Hypothalamus (tissue), 51 donors: ENCODE measurements at regions not wholly inside any gene's neighbourhood (a gene's known extent, or its start where the extent isn't known, plus 50 kb on each side); places are given as distances from the start of the nearest gene placed in this dataset.
"Not testable (repeated sequence)": the region's sequence is repeated elsewhere in the genome, so short reads cannot be mapped to it uniquely, and the experiment has no call there.

Experiments used
- DNase-seq, 51 donors: peaks; one replicate each; lab custom pipeline; 2025; lab: John Stamatoyannopoulos, UW

DNA sequence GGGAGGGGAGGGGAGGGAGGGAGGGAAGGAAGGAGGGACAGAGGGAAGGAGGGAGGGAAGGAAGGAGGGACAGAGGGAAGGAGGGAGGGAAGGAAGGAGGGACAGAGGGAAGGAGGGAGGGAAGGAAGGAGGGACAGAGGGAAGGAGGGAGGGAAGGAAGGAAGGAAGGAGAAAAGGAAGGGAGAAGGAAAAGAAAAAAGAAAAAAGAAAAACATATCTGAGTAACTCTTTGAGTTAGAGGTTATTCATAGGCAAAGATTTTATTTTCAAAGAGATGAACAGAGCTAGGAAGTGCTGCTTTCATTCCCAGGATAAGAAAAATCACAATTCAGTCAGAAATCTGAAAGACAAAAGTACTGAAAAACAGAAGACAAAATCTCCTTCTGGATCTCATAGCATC is 379.7 kb upstream of the GYPC start:
- not testable (repeated sequence) for DNase-seq

DNA sequence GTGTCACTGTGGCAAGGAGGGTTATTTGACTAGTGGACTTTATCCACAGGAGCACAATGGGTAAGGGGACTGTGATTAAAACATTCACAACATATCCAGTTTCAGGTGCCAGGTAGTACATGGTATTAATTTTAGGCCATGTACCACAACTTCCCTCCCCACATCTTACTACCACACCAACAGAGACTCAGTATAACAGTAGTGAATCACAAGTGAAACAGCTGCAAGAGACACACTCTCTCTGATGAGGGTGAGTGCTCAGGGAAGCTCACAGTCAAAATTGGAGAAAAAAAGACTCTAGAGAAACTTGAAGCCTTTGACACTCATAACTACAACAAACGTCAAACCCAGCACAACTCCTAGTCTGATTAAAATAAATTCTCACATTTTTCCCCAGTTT is 367.6 kb upstream of the GYPC start:
- no peak for DNase-seq

DNA sequence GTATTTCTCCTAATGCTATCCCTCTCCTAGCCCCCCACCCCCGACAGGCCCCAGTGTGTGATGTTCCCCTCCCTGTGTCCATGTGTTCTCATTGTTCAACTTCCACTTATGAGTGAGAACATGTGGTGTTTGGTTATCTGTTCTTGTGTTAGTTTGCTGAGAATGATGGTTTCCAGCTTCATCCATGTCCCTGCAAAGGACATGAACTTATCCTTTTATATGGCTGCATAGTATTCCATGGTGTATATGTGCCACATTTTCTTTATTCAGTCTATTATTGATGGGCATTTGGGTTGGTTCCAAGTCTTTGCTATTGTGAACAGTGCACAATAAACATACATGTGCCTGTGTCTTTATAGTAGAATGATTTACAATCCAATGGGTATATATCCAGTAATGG is 362.0 kb upstream of the GYPC start:
- not testable (repeated sequence) for DNase-seq

DNA sequence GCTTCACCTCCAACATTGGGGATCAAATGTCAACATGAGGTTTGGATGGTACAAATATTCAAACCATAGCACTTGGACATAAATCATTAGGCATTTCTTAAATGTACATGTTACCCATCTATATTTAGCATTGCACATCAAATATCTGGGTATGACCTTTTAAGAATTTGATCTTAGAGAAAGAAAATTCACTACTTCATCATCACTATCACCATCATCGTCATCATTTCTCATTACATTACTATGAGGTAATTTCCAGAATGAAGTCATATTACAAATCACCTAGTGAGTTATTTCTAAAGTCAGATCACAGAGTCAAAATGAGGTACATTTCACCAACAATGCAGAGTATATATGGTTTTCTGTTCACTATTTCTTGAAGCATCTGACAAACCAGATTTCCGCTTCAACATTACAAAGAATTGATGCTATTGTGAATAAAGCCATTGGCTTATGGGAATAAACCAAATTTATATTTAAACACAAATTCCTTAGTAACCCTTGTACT is 356.4 kb upstream of the GYPC start:
- DNase-seq = no peak

DNA sequence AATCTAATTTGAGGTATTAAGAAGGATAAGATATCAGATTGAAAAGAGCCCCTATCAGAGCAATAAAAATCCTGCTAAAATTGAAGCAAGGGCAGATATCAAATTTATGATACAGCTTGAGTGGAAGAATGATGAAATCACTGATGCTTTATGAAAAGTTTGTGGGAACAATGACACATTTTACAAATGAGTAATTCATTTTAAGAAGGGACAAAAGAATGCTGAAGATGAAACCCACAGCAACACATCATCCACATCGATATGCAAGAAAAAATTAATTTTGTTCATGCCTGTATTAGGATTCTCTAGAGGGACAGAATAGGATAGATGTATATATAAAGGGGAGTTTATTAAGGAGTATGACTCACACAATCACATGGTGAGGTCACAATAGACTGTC is 355.6 kb upstream of the GYPC start:
- DNase-seq = no peak

DNA sequence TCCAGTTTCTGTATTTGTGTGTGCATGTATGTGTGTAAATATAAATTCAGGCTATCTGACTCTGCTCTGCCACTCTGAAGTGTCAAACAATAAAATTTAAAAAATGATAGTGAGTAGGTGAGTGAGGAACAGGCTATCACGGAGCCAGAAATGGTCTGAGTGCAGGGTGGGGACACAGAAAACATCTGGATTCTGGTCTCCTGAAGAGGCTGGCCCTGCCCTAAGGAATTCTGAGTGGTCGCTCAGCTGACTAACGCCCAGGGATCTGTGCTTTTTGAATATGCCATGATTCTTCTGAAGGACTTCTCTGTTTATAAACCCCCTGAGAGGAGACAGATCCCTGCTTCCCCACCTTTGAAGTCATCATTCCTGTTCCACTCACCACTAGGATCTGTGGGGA is 353.9 kb upstream of the GYPC start:
- no peak for DNase-seq

DNA sequence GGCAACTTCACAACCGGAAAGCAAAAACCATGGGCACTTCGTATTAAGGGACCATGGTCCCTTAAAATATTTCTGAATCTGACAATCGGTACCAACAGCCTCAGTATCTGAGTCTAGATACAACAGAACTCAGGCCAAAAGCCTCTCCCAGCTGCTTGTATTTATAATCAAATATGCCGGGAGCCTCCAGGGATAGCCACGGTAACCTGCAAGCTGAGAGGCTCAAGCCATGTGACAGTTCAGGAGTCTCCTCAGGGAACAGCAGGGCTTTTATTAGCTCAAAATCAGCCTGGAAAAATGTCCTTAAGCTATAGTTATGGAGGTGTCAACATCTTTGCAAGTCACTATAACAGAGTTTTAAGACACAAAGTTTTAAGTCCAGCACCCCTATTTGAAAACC is 352.8 kb upstream of the GYPC start:
- no peak for DNase-seq

DNA sequence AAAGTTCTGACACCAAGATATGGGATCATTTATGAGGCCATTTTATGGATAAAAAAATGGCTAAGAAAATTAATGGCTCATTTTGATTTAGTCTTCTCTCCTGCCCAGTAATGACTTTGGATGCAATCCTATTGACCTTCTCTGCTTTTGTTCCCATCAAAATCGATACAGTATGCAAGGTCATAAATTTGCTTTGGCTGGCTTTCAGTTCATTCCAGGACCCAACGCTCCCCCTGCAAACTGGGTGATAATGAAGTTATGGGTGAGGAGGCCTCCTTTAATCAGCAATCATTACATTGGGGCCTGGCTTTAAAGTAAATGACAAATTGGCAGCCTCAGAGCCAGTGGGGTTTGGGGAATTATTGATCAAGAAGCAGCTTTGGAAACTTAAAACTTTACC is 351.8 kb upstream of the GYPC start:
- DNase-seq = no peak

DNA sequence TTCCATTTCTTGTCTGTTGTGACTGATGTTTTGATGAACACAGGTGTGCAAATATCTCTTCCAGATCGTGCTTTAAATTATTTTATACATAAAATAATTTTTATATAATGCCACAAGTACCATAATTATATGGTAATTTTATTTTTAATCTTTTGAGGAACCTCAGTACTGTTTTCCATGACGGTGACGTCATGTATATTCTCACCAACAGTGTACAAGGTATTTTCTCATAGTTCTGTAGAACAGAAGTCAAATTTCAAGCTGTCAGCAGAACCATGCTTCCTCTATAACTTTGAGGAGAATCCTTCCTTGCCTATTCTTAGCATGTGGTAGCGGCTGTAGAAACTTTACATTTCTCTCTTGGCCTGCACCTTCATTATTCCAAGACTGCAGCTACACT is 349.4 kb upstream of the GYPC start:
- DNase-seq = no peak

DNA sequence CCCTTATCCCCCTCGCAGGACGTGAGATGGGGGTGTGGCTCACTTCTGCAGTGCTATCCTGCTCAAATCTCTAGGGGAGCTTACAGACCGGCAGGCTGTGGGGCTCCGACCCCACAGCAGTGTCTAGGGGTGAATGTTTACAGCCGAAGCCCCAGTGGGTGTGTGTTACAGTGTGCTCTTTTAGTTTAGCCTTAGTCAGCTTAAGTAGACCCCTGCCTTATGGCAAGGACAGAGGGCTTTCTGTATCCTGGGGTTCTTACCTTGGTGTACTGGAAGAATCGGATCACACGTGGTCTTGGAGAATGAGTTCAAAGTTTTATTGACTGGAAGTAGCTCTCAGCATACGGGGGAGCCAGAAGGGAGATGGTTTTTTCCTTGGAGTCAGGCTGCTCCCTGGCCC is 348.2 kb upstream of the GYPC start:
- DNase-seq = no peak

DNA sequence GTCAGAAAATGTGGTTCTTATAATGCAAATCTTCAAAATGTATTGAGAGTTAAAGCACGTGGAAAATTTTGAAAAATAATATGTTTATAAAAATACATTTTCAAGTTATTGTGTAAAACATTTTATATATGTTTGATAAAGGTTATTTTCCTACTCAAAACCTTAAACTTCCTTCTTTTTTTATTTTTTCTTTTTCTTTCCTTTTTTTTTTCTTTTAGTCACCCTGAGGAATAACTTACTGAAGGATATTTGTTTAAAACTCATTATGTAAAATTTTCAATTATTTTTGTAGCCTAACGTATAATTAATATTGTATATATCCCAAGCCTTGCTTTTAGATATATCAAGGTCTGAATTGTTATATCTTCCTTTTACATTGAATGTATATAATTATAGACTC is 346.8 kb upstream of the GYPC start:
- no peak for DNase-seq

DNA sequence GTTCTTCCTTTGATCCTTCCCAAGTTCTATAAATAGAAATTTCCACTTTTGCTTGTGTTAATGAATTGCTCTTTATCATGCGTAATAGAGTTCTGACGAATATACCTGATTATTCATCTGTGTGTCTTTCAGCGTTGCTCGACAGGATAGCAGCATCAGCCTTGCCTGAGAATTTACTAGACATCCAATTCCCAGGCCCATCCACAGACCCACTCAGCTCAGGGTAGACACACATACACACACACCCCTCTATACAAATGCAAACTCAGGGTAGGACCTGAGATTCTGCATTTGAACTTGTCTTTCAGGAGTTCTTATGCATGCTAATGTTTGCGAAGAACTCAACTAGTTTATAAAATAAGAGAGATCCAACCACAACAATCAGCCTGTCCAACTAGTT is 343.4 kb upstream of the GYPC start:
- DNase-seq = no peak

DNA sequence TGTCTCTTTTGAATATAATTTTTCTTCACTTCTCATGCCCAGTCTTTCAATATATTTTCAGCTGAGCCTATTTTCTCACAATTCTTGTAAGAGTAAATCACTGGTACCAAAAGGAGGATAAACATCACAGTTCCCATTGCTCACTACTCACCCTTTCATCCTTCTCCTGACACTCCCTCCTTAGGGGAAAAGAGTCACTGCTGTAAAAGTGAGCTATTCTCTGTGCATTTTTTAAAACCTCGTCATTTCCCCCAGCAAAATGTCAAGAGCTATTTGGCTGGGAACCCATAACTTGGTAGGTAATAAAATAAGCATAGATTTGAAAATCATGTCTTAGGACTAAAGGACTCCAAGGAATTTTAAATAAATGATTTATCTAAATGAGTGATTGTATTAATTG is 340.1 kb upstream of the GYPC start:
- DNase-seq = no peak

DNA sequence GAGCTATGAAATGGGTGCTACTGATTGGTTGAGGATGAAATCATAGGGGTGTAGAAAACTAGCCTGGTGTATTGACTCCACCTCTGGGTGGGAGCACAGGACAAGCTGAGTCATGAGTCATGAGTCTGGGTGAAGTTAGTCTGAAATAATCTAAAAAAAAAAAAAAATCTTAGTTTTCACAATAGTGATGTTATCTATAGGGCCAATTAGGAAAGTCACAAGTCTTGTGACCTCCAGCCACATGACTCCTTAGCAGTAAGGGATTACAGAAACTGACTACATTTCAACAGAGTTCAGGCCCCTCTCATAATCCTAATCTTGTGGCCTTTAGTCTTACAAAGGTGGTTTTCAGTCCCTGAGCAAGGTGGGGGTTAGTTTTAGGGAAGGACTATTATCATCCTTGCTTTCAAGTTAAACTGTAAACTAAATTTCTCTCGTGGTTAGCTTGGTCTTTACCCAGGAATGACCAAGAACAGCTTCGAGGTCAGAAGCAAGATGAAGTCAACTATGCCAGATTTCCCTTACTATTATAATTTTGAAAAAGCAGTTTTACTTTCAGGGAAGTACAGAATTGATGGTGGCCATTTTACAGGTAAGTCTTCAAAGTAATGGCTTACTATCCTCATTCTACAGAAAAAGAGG is 338.0 kb upstream of the GYPC start:
- no peak for DNase-seq

DNA sequence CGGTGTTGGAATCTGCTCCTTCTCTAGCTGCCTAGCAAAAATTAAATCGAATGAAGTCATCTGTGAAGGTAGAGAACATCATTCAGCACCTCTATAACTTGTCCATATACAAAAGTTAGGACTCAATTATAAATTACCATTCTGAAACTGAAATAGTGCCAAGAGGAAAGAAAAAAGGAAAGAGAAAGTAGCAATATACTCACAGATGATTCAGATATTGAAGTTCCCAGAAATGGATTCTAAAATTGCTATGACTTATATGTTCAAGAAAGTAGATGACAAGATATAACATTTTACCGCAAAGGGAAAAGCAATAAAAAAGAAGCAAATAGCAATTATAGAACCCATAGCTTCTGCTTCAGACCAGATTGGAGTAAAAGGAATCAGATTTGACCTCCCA is 333.6 kb upstream of the GYPC start:
- no peak for DNase-seq

DNA sequence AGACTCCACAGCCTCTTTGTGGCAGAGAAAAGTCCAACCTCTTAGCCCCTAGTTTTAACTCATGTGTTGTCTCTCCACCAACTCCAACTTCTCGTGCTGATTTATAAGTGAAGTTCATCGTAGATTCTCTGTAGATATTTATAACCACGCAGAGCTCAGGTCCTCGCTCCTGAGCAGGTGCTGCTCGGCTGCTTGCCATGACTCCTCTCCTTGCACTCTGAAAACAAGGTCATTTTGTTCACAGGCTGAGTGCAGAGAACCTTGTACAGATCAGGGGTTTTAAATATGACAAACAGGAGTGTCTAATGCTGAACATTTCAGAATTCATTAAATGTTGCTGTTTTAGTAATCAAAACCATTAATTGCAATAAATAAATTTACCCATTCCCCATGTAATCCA is 330.8 kb upstream of the GYPC start:
- DNase-seq = no peak

DNA sequence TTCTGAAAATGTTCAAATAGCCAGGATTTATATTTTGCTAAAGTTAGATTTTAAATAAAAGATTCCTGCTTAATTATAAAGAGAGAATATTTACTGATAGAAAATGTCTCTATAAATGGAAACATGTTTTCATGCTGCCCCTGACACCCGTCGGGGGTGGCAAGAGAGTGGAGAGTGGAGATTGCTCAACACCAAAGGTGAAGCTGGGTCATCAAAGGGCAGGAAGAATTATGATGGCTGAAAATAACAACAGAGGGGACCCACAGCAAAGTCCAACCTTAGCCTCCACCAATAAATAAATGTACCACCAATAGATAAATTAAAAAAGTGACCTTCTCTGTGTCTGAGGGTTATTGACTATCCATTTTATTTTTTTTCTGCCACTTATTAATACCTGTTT is 326.8 kb upstream of the GYPC start:
- DNase-seq = no peak

DNA sequence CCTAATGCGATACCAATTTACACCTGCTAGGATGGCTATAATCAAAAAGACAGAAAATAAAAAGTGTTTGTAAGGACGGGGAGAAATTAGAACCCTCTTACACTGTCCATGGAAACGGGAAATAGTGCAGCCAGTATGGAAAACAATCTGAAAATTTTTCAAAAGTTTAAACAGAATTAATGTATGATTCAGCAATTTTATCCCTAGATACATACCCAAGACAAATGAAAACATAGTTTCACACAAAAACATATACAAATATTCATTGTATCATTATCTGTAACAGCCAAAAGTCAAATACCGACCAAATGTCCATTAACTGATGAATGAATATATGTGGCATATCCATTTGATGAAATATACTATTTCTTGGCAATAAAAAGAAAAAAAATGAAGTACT is 313.5 kb upstream of the GYPC start:
- no peak for DNase-seq

DNA sequence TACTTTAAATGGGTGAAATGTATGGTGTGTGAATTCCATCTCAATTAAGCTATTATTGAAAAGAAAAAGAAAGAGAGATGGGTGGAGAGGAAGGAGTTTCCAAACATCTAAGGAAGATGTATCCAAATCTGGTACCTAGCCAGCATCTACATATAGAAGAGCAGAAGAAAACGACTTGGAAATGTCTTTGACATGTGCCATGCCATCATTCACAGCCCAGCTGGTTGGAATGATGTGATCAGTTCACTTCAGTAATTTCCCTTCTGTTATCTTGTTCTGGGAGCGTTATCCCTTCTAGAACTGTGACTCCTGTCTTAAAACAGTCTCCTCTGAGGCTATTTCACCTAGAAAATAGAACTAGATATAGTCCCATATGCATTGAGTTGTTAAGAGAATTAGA is 312.8 kb upstream of the GYPC start:
- no peak for DNase-seq

DNA sequence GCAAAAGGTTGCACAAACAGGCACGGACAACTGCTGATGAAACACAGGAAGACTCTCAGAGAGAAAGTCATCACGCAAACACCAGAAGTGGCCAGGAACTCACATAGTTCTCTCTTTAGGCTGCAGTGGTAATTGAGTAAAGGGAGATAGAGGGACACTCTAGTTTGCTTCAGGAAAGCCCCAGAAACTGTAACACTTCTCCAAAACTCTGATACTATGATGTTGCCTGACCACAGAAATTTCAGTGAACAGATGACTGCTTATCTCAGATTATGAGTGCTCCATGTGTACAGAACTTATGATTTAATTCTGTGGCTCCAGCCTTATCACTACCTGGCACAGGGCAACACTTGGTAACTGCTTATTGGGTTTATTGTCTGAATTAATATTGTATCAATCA is 311.5 kb upstream of the GYPC start:
- DNase-seq = no peak

DNA sequence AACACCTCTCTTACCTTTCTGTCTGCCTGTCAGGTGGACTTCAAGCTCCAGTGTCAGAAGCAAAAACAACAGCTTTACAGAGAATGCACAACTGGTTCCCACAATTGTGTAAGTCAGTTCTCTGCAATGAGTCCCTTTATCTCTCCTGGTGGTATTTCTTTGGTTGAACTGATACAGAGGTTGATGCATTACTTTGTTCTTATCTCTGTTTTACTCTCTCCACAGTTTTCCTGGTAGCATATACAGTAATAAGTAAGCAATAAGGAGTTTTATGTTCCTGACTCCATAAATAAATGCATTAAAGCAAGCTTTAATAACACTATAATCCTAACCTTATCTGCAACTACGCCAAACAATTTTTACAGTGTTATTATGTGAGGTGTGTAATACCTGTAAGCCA is 310.3 kb upstream of the GYPC start:
- DNase-seq = no peak

DNA sequence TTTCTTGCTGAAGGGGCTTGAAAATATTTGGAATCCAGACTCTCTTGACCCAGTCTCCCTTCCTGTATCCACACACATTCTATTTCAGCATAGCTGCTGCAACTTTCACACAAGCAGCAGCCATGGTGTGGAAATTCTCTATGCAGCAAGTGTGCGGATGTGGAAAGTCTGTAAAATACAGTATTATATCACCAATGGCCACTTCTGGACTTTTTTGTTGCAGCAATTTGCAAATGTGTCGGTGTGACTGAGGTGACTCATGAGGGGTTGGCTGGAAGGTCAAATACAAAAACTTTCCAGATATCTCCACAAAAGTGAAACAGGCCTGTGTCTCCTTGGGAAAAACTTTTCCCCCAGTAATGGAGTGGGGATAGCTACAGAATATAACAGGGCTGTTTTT is 299.3 kb upstream of the GYPC start:
- no peak for DNase-seq

DNA sequence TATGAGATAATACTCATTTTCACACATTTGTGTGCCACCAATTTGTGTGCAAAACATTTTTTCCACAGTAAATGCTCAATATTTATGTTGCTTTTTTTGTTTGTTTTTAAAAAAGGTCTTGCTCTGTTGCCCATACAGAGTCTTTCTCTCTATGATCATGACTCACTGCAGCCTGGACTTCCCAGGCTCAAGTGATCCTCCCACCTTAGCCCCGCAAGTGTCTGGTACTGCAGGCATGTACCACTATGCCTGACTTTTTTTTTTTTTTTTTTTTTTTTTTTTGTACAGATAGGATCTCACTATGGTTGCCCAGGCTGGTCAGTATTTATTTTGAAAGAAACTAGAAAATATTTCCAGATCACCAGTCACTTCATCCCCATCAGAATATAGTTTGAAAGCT is 297.8 kb upstream of the GYPC start:
- no peak for DNase-seq
